Glomerular endothelial cell (primary cell): ENCODE measurements at regions not wholly inside any gene's neighbourhood (a gene's known extent, or its start where the extent isn't known, plus 50 kb on each side); places are given as distances from the start of the nearest gene placed in this dataset.
"Not testable (repeated sequence)": the region's sequence is repeated elsewhere in the genome, so short reads cannot be mapped to it uniquely, and the experiment has no call there.

Experiments used
- DNase-seq: peaks from one replicate; pipeline ENCODE4 v3.0.0-alpha.2; 2011; ENCODE audit warnings: low read depth, low spot score; ENCODE audit errors: extremely low read depth

DNA sequence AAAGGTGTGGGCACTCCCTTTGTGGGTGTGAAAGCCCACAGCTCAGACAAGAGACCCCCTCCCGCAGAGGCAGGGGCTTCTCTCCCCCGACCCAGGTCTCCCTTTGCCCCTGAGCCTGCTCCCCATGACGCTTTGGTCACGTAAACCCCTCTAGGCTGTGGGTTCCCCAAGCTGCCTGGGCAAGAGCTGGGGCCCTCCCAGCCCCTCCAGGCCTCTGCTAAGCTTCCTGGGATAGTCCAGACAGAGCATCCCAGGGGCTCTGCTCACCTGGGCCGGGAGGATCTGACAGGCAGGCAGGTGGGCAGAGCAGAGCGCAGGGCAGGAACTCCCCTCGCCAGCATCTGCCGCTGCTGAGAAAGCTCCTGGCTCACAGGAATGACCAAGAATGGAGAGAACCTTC is 177.3 kb downstream of the BANP start:
- no peak for DNase-seq

DNA sequence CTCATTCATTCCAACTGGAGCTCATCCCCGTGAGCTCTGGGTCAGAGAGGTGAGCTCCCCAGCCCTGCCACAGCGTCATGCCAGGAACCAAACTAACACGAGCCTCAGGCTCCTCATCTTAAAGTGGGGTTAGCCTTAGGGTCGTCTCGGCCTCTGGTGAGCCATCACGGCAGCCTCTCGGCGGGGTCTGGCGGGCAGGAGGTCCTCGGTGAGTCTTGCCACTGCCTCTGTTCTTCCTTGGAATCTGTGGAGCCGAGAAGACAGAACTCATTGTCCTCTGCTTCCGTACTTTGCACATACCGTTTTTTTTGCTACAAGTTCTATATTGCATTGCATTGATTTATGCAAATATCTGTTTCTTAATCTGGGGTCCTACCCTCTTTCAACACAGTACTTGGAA is 177.9 kb downstream of the BANP start:
- DNase-seq = not testable (repeated sequence)

- no peak for DNase-seq
Measured at GRCh38 chr16:88130016-88130415, 178.8 kb downstream of the BANP start.

DNA sequence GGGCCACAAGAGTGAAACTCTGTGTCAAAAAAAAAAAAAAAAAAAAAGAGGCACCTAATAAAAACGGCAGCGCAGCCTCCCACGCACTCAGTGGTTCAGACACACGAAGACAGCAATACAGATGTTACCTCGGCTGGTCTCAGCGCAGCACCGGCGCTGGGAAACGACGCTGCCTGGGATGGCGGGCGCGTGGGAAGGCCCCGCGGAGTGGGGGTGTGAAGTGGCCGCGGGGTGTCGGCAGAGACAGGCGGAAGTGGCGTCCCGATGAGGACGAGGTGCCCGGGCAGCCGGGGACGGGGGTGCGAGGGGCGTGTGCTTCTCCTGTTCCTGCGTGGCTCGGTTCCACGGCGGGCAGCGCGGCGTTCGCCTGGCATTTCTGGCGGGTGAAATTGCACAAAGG is 179.4 kb downstream of the BANP start:
- DNase-seq = no peak

- DNase-seq = no peak
Measured at GRCh38 chr16:88131256-88131655, 180.0 kb downstream of the BANP start.

GRCh38 chr16:88131966-88132365 is 180.7 kb downstream of the BANP start:
- DNase-seq = no peak

DNA sequence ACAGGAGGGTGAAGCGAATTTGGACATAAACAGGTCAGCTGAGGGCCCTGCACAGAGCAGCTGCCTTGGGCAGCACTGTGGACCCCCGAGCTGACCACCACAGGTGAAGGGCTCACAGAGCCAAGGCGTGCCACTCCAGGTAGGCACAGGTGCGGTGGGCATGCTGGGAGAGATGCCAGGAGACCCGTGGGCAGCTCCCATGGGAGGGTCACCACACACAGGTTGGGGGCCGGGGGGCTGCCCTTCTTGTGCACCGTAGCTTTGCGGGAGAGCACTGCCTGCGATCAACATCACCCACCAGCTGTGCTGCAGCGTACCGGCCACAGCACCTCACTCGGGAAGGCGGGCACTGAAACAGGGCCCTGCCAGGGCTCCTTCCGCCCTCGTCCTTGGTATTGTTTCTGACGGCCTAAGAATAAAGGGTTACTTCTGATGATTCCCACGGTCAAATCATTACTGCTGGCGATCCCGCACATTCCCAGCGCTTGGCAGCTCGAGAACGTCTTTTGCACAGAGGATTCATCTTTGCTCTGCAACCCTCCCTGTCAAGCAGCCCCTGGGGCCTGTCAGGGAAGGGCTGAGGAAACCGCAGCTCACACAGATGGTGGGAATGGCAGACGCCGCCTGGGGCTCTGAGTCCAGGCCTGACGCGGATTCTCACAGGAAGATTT is 181.7 kb downstream of the BANP start:
- no peak for DNase-seq

GRCh38 chr16:88133507-88133843 is 182.2 kb downstream of the BANP start:
- no peak for DNase-seq

GRCh38 chr16:88134172-88134898 is 183.1 kb downstream of the BANP start:
- not testable (repeated sequence) for DNase-seq

DNA sequence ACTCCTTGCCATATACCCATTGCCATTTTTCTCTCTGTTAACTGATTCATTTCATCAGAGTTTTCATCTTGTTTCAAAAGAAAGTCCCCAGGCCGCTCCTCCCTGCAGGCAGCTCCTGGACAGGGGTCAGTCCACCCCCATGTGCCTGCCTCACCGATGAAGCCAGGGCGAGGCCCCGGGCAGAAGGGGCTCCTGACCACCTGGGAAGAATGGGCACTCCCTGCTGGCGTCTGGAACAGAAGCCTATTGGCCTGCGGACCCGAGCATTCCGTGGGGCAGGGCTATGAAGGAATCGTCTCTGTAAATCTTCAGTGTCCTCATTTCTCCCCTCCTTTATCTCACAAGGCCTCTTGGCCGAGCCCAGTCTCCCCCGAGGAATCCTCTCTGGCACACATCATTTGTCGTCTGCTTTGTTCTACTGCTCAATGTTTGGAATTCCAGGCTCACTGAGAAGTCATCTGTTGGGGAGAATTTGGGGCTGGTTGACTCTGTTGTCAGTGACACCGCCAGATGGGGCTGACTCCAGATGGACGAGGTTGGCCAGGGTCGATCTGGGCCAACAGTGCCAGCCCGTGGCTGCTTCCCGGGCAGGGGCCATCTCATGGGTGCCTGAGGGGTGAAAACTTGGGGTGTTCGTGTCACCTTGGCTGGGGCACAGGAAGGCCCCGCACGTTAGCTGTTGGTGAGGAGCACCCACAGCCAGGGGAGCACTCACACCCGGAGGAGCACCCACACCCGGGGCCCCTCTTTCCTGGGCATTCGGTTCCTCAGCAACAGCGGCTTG is 183.9 kb downstream of the BANP start:
- DNase-seq = not testable (repeated sequence)

- not testable (repeated sequence) for DNase-seq
Measured at GRCh38 chr16:88136211-88136713, 185.0 kb downstream of the BANP start.

DNA sequence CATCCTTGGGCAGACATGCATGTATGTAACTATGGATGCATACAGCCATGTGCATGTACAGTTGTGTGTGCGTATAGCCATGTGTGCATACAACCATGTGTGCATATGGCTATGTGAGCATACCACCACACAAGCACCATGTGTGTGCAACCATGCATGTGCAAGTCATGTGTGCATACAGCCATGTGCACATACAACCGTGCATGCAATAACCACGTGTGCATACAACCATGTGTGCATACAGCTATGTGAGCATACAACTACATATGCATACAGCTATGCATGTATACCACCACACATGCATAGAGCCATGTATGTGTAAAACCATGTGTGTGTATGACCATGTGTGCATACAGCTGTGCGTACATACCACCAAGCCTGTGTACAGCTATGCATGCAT is 185.7 kb downstream of the BANP start:
- DNase-seq = not testable (repeated sequence)

- DNase-seq = not testable (repeated sequence)
Measured at GRCh38 chr16:88139141-88139540, 187.9 kb downstream of the BANP start.

GRCh38 chr16:88140195-88140594 is 189.0 kb downstream of the BANP start:
- DNase-seq = not testable (repeated sequence)

DNA sequence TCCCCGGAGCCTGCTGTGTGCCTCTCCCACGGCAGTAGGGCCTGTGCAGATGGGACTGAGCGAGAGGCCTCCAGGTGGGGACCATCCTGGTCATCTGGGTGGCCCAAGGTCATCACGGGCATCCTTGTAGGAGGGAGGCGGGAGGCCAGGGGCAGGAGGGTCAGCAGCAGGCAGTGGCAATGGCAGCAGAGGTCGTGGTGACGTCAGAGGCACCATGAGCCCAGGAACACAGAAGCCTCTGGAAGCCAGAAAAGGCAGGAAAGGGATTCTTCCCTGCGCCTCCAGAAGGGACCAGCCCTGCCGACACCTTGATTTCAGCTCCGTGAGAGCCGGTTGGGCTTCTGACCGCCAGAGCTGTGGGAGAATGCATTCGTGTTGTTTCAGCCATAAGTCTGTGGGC is 190.3 kb downstream of the BANP start:
- DNase-seq = no peak

DNA sequence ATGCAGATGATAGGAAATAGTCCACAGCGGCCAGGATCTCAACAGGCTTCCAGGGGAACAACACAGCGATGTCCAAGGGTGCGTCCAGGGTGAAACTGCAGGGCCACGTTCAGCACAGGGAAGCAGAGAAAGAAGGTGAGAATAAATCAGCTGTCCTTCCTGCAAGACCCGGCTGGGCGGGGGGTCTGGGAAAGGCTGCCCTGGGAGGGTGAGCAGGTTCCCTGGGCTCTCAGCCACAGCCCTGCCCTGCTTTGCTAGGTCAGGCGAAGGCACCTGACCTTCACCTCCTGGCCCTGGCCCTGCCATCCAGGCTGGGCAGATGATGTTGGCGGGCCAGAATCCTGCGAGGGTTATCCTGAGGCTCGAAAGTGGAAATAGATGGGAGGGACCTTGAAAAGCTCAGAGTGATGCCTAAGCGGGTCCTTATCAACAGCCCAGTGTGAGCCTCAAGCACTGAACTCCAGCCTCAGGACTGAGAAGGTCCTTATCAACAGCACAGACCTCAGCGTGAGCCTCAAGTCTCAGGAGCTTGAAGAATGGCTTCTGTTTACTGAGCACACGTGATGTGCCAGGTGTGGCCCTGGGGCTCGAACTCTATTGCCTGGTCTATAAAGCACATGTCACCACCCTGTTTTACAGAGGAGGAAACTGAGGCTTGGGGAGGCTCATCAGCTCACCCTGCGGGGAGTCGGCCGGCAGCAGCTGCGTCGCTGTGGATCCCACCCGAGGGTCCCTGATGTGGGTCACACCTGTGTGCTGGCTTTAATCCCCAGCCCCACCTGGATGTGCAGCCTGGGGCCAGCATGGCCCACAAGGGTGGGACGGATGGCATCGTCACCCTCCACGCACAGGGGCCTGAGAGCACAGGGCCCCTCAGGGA is 191.1 kb downstream of the BANP start:
- DNase-seq = not testable (repeated sequence)

- not testable (repeated sequence) for DNase-seq
Measured at GRCh38 chr16:88143122-88144027, 192.1 kb downstream of the BANP start.

GRCh38 chr16:88144028-88144511 is 192.8 kb downstream of the BANP start:
- DNase-seq = peak; percentile 2

DNA sequence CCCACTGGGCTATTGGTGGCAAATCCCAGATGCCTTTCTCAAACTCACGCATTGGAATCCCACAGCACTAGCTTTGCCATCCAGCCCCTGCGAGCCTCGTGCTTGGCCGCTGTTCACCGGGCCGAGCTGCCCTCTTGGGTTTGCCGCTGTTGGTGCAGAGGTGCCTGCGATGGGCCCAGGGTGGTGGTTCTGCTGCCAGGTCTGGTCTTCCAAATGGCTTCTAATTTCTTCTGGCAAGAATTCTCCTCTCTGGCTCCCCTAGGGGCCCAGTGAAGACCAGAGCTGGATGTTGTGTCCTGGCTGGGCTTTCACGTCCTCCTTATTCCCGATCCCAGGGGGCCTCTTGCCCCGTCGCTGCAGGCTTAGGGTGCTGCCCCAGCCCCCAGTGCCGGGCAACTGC is 194.1 kb downstream of the BANP start:
- DNase-seq = not testable (repeated sequence)
